ENCODE measurements at regions not wholly inside any gene's neighbourhood (a gene's known extent, or its start where the extent isn't known, plus 50 kb on each side); places are given as distances from the start of the nearest gene placed in this dataset.

DNA sequence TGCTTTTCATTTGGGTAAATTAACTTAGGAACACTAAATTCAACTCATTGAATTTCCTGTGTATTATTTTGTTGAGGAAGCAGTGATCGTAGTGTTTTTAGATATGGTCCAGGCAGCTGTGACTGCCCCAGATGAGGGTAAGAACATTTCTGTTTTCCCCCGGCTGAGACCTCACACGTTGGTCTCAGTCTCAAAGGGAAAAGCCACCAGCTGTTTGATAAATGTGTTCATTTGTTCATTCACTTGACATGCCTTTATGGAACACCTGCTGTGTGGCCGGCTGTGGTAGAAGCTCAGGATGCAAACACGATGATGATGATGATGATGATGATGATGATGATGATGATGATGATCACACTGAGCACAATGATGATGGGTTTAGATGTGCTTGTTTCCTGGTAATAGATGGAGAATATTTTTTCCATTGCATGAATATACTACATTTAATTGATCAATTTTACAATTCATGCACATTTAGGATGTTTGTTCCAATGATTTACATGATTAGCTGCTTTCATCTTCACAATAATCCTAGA, 125.6 kb upstream of the ZNF32 start:
- H3K36me3 ChIP-seq (ENCODE audit: control insufficient read depth in 2 of 2, insufficient read depth in 2 of 2, low read length in 2 of 2): no peaks in the 10 kb centered on the region
- H3K9ac ChIP-seq (ENCODE audit: low read depth in 1 of 2, low read length in 2 of 2): no peak overlapping the region
- no peaks in the 10 kb centered on the region for H3K4me1 ChIP-seq (ENCODE audit: control insufficient read depth in 2 of 2, insufficient read depth in 2 of 2, low read length in 2 of 2)
- H3K27me3 ChIP-seq (ENCODE audit: control insufficient read depth in 2 of 2, insufficient read depth in 2 of 2, low read length in 2 of 2): peaks cover 0 to 2% of the 10 kb centered on the region in 2 donors
- no peaks in the 10 kb centered on the region for H3K9me3 ChIP-seq (ENCODE audit: control insufficient read depth in 2 of 2, low read length in 2 of 2)
- no peak overlapping the region for H3K4me3 ChIP-seq (ENCODE audit: low read length in 2 of 2)
- H3K27ac ChIP-seq (ENCODE audit: low read depth in 2 of 2, low read length in 2 of 2): no peak overlapping the region

DNA sequence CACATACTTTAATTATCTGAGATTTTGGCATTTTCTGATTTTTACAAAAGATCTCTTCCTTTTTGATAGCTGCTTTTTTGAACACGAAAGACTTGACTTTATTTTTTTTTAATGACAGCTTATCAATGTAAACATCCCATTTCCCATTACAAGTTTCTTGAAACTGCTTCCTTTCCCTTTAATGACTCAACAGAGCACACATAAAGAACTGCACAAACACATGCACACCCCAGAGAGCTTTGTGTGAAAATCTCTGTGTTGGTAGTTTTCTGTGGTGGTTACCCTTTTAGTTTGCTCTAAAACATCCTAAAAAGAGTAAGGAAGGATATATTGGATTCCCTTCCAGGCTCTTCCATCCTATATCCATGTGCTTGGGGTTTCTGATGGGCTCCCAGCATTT, 125.1 kb upstream of the ZNF32 start:
- H3K4me3 ChIP-seq (ENCODE audit: low read length in 2 of 2): no peak overlapping the region
- peaks cover 0 to 2% of the 10 kb centered on the region in 2 donors for H3K27me3 ChIP-seq (ENCODE audit: control insufficient read depth in 2 of 2, insufficient read depth in 2 of 2, low read length in 2 of 2)
- no peak overlapping the region for H3K9ac ChIP-seq (ENCODE audit: low read depth in 1 of 2, low read length in 2 of 2)
- H3K27ac ChIP-seq (ENCODE audit: low read depth in 2 of 2, low read length in 2 of 2): no peak overlapping the region
- no peaks in the 10 kb centered on the region for H3K36me3 ChIP-seq (ENCODE audit: control insufficient read depth in 2 of 2, insufficient read depth in 2 of 2, low read length in 2 of 2)
- H3K4me1 ChIP-seq (ENCODE audit: control insufficient read depth in 2 of 2, insufficient read depth in 2 of 2, low read length in 2 of 2): no peaks in the 10 kb centered on the region
- no peaks in the 10 kb centered on the region for H3K9me3 ChIP-seq (ENCODE audit: control insufficient read depth in 2 of 2, low read length in 2 of 2)

DNA sequence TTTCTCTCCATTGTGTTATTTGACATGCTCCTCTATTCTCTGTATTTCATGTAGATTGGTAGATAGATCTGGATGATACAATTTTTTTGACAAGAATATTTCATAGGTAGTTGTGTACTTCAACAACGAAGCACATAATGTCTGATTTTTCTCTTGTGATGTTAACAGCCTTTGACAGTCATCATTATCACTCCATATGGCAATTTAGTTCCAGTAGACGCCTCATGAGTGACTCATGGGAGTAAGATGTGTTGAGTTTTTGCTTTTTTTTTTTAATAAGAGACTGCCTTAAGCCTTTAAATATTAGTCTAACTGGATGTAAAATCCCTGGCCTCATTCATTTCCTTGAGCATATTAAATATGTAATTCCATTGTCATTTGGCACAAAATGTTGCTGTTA, 123.5 kb upstream of the ZNF32 start:
- H3K4me1 ChIP-seq (ENCODE audit: control insufficient read depth in 2 of 2, insufficient read depth in 2 of 2, low read length in 2 of 2): no peaks in the 10 kb centered on the region
- H3K9me3 ChIP-seq (ENCODE audit: control insufficient read depth in 2 of 2, low read length in 2 of 2): no peaks in the 10 kb centered on the region
- no peak overlapping the region for H3K9ac ChIP-seq (ENCODE audit: low read depth in 1 of 2, low read length in 2 of 2)
- H3K27ac ChIP-seq (ENCODE audit: low read depth in 2 of 2, low read length in 2 of 2): no peak overlapping the region
- no peaks in the 10 kb centered on the region for H3K36me3 ChIP-seq (ENCODE audit: control insufficient read depth in 2 of 2, insufficient read depth in 2 of 2, low read length in 2 of 2)
- peaks cover 0 to 2% of the 10 kb centered on the region in 2 donors for H3K27me3 ChIP-seq (ENCODE audit: control insufficient read depth in 2 of 2, insufficient read depth in 2 of 2, low read length in 2 of 2)
- no peak overlapping the region for H3K4me3 ChIP-seq (ENCODE audit: low read length in 2 of 2)

DNA sequence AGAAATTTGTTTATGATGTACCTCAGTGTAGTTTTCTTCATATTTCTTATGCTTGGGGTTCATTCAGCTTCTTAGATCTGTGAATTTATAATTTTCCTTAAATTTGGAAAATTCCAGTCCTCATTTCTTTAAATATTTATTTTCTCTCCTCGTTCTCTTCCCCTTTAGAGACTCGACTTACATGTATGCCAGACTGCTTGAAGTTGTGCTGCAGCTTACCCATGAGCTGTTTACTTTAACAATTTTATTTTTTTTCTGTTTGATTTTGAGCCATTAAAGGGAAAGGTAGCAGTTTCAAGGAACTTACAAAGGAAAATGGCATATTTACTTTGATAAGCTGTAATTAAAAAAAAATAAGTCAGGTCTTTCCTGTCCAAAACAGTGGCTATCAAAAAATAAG, 123.0 kb upstream of the ZNF32 start:
- H3K9ac ChIP-seq (ENCODE audit: low read depth in 1 of 2, low read length in 2 of 2): no peak overlapping the region
- no peaks in the 10 kb centered on the region for H3K9me3 ChIP-seq (ENCODE audit: control insufficient read depth in 2 of 2, low read length in 2 of 2)
- no peak overlapping the region for H3K27ac ChIP-seq (ENCODE audit: low read depth in 2 of 2, low read length in 2 of 2)
- no peak overlapping the region for H3K4me3 ChIP-seq (ENCODE audit: low read length in 2 of 2)
- peaks cover 0 to 2% of the 10 kb centered on the region in 2 donors for H3K27me3 ChIP-seq (ENCODE audit: control insufficient read depth in 2 of 2, insufficient read depth in 2 of 2, low read length in 2 of 2)
- no peaks in the 10 kb centered on the region for H3K36me3 ChIP-seq (ENCODE audit: control insufficient read depth in 2 of 2, insufficient read depth in 2 of 2, low read length in 2 of 2)
- no peaks in the 10 kb centered on the region for H3K4me1 ChIP-seq (ENCODE audit: control insufficient read depth in 2 of 2, insufficient read depth in 2 of 2, low read length in 2 of 2)

DNA sequence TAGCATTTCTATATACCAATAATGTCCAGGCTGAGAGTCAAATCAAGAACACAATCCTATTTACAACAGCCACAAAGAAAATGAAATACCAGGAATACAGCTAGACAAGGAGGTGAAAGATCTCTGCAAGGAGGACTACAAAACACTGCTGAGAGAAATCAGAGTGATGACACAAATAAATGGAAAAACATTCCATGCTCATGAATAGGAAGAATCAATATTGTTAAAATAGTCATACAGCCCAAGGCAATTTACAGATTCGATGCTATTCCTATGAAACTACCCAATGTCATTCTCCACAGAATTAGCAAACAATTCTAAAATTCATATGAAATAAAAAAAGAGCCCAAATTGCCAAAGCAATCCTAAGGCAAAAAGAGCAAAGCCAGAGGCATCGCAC, 116.8 kb upstream of the ZNF32 start:
- H3K9me3 ChIP-seq (ENCODE audit: control insufficient read depth in 2 of 2, low read length in 2 of 2): no peaks in the 10 kb centered on the region
- H3K36me3 ChIP-seq (ENCODE audit: control insufficient read depth in 2 of 2, insufficient read depth in 2 of 2, low read length in 2 of 2): no peaks in the 10 kb centered on the region
- H3K27ac ChIP-seq (ENCODE audit: low read depth in 2 of 2, low read length in 2 of 2): no peak overlapping the region
- no peaks in the 10 kb centered on the region for H3K4me1 ChIP-seq (ENCODE audit: control insufficient read depth in 2 of 2, insufficient read depth in 2 of 2, low read length in 2 of 2)
- no peak overlapping the region for H3K4me3 ChIP-seq (ENCODE audit: low read length in 2 of 2)
- no peak overlapping the region for H3K9ac ChIP-seq (ENCODE audit: low read depth in 1 of 2, low read length in 2 of 2)
- no peaks in the 10 kb centered on the region for H3K27me3 ChIP-seq (ENCODE audit: control insufficient read depth in 2 of 2, insufficient read depth in 2 of 2, low read length in 2 of 2)

DNA sequence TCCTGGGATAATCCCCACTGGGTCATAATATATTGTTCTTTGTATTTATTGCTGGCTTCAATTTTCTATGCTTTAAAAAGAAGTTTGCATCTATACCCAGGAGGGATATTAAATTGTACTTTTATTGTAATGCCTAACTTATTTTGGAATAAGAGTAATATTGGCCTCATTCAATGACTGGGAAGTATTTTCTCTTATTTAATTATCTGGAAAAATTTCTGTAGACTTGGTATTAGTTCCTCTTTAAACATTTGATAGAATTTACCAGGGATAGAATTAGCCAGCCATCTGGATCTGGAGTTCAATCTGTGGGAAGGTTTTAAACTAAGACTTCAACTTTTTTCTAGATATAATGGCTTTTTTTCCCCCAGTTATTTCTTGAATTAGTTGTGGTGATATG, 115.2 kb upstream of the ZNF32 start:
- H3K27me3 ChIP-seq (ENCODE audit: control insufficient read depth in 2 of 2, insufficient read depth in 2 of 2, low read length in 2 of 2): no peaks in the 10 kb centered on the region
- H3K4me3 ChIP-seq (ENCODE audit: low read length in 2 of 2): no peak overlapping the region
- H3K27ac ChIP-seq (ENCODE audit: low read depth in 2 of 2, low read length in 2 of 2): no peak overlapping the region
- no peaks in the 10 kb centered on the region for H3K9me3 ChIP-seq (ENCODE audit: control insufficient read depth in 2 of 2, low read length in 2 of 2)
- H3K36me3 ChIP-seq (ENCODE audit: control insufficient read depth in 2 of 2, insufficient read depth in 2 of 2, low read length in 2 of 2): no peaks in the 10 kb centered on the region
- H3K4me1 ChIP-seq (ENCODE audit: control insufficient read depth in 2 of 2, insufficient read depth in 2 of 2, low read length in 2 of 2): no peaks in the 10 kb centered on the region
- no peak overlapping the region for H3K9ac ChIP-seq (ENCODE audit: low read depth in 1 of 2, low read length in 2 of 2)

DNA sequence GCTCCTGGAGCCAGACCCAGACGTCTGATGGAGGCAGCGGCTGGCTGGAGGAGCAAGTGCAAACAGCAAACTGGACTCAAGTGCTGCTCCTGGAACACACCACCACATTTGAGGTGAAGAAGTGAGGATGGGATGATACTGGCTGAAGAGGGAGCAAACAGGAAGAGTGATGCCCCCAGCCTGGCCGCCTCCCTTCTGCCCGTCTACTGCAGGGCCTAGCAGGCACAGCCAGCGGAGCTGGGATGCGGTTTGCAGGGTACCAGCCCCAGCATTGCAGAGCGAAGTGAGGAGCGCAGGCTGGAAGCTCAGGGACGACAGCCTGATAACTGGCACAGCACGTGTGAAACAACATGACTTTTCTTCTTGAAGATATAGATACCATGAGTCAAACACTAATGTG, 111.8 kb upstream of the ZNF32 start:
- no peaks in the 10 kb centered on the region for H3K4me1 ChIP-seq (ENCODE audit: control insufficient read depth in 2 of 2, insufficient read depth in 2 of 2, low read length in 2 of 2)
- H3K27me3 ChIP-seq (ENCODE audit: control insufficient read depth in 2 of 2, insufficient read depth in 2 of 2, low read length in 2 of 2): no peaks in the 10 kb centered on the region
- no peaks in the 10 kb centered on the region for H3K36me3 ChIP-seq (ENCODE audit: control insufficient read depth in 2 of 2, insufficient read depth in 2 of 2, low read length in 2 of 2)
- no peak overlapping the region for H3K9ac ChIP-seq (ENCODE audit: low read depth in 1 of 2, low read length in 2 of 2)
- no peak overlapping the region for H3K4me3 ChIP-seq (ENCODE audit: low read length in 2 of 2)
- H3K27ac ChIP-seq (ENCODE audit: low read depth in 2 of 2, low read length in 2 of 2): no peak overlapping the region
- H3K9me3 ChIP-seq (ENCODE audit: control insufficient read depth in 2 of 2, low read length in 2 of 2): no peaks in the 10 kb centered on the region

DNA sequence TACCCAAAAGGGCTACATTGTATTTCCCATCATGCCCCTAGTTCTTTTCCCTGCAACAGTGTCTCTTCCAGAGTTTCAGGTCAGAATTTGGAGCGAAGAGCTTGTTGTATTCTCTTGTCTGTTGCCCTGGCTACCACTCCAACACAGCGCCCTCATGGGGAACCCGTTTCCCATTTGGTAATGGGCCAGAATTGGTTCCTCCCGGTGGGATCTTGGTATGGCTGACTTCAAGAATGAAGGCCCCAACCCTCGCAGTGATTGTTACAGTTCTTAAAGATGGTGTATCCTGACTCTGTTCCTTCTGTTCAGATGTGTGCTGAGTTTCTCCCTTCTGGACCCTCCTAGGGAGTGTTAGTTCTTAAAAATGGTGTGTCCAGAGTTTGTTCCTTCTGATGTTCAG, 110.5 kb upstream of the ZNF32 start:
- no peaks in the 10 kb centered on the region for H3K36me3 ChIP-seq (ENCODE audit: control insufficient read depth in 2 of 2, insufficient read depth in 2 of 2, low read length in 2 of 2)
- H3K4me3 ChIP-seq (ENCODE audit: low read length in 2 of 2): no peak overlapping the region
- H3K4me1 ChIP-seq (ENCODE audit: control insufficient read depth in 2 of 2, insufficient read depth in 2 of 2, low read length in 2 of 2): no peaks in the 10 kb centered on the region
- H3K9me3 ChIP-seq (ENCODE audit: control insufficient read depth in 2 of 2, low read length in 2 of 2): no peaks in the 10 kb centered on the region
- H3K9ac ChIP-seq (ENCODE audit: low read depth in 1 of 2, low read length in 2 of 2): no peak overlapping the region
- no peak overlapping the region for H3K27ac ChIP-seq (ENCODE audit: low read depth in 2 of 2, low read length in 2 of 2)
- no peaks in the 10 kb centered on the region for H3K27me3 ChIP-seq (ENCODE audit: control insufficient read depth in 2 of 2, insufficient read depth in 2 of 2, low read length in 2 of 2)

DNA sequence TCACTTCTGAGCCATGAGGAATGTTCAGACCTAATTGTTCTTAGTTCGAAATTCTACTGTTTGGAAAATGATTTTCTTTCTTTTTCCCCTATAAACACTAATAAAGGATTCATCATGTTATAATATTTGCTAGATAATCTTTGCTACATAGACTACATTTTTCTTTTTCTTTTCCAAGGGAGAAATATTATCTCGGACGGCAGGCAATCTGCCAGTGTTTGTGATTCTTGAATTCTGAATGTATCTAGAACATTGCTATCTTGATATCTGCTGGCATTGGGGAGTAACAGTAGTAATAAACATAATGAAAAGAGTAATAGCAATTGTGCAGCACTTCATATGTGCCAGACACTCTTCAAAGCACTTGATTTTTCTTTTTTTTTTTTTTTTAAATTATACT, 107.7 kb upstream of the ZNF32 start:
- Histone ChIP-seq H3K4me1 (ENCODE audit: control insufficient read depth in 2 of 2, insufficient read depth in 2 of 2, low read length in 2 of 2) (no peaks in the 10 kb centered on the region), H3K36me3 (ENCODE audit: control insufficient read depth in 2 of 2, insufficient read depth in 2 of 2, low read length in 2 of 2) (no peaks in the 10 kb centered on the region), H3K27me3 (ENCODE audit: control insufficient read depth in 2 of 2, insufficient read depth in 2 of 2, low read length in 2 of 2) (no peaks in the 10 kb centered on the region), H3K27ac (ENCODE audit: low read depth in 2 of 2, low read length in 2 of 2) (no peak overlapping the region), H3K9ac (ENCODE audit: low read depth in 1 of 2, low read length in 2 of 2) (no peak overlapping the region), H3K4me3 (ENCODE audit: low read length in 2 of 2) (no peak overlapping the region), H3K9me3 (ENCODE audit: control insufficient read depth in 2 of 2, low read length in 2 of 2) (no peaks in the 10 kb centered on the region)

DNA sequence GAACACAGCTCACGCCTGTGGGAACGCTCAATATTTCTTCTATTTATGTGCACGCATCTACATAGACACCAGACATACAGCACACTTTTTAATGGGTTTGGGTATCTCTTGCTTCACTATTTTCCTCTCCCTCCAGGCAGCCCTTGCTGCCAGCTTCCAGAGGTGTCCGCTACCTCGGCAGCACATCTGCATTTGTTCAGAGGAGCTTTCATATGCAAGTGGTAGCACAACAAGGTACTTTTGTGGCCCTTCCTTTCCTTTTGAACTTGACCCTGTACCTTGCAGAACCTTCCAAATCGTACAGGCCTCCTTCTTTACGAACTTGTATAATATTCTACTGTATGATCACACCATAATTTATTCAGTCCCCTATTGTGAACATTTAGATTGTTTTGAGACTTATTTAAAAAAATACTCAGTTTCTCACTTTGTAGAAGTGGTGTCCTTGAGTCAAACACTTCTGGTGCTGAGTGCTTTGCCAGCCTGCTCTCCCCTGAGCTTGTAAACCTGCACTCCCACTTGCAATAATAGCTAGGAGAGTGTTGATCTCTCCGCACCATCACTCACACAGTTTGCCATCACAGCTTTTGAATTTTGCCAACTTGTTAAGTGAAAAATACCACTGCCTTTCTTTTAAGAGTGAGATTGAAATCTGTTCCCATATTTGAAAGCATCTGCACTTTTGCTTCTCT, 106.0 kb upstream of the ZNF32 start:
- Histone ChIP-seq H3K36me3 (ENCODE audit: control insufficient read depth in 2 of 2, insufficient read depth in 2 of 2, low read length in 2 of 2) (no peaks in the 10 kb centered on the region), H3K9me3 (ENCODE audit: control insufficient read depth in 2 of 2, low read length in 2 of 2) (no peaks in the 10 kb centered on the region), H3K4me3 (ENCODE audit: low read length in 2 of 2) (no peak overlapping the region), H3K4me1 (ENCODE audit: control insufficient read depth in 2 of 2, insufficient read depth in 2 of 2, low read length in 2 of 2) (no peaks in the 10 kb centered on the region), H3K27ac (ENCODE audit: low read depth in 2 of 2, low read length in 2 of 2) (no peak overlapping the region), H3K9ac (ENCODE audit: low read depth in 1 of 2, low read length in 2 of 2) (no peak overlapping the region), H3K27me3 (ENCODE audit: control insufficient read depth in 2 of 2, insufficient read depth in 2 of 2, low read length in 2 of 2) (no peaks in the 10 kb centered on the region)

All from mucosa of rectum (tissue), 2 donors.